Mucosa of descending colon (tissue), 3 donors: ENCODE measurements at regions not wholly inside any gene's neighbourhood (a gene's known extent, or its start where the extent isn't known, plus 50 kb on each side); places are given as distances from the start of the nearest gene placed in this dataset.

Experiments used
- ATAC-seq: fragments of 200-7000 bp; cut with Tn5 transposase; one replicate; pipeline ENCODE4 v1.9.1; 2020; ENCODE audit warnings: mild to moderate bottlenecking, moderate library complexity
- DNase-seq, 3 donors: peaks; one replicate each; pipeline ENCODE4 v3.0.0-alpha.2; 2020
- H3K36me3 ChIP-seq: fragments of 200-600 bp; one replicate; pipeline ENCODE4 v1.8.0; 2021; ENCODE audit warnings: low read depth, mild to moderate bottlenecking
- H3K4me1 ChIP-seq: fragments of 200-600 bp; one replicate; pipeline ENCODE4 v1.8.0; 2021; ENCODE audit warnings: low read depth, mild to moderate bottlenecking
- H3K4me3 ChIP-seq: fragments of 200-600 bp; one replicate; pipeline ENCODE4 v1.8.0; 2021; ENCODE audit warnings: mild to moderate bottlenecking
- H3K9me3 ChIP-seq: fragments of 200-600 bp; one replicate; pipeline ENCODE4 v1.8.0; 2021; ENCODE audit warnings: mild to moderate bottlenecking
- CTCF ChIP-seq: fragments of 200-600 bp; IDR thresholded peaks from one replicate; pipeline ENCODE4 v1.8.0; 2022; ENCODE audit warnings: antibody characterized with exemption, mild to moderate bottlenecking
- intact Hi-C, 2 donors: fragments of 100-400 bp; cut with DNase I in 1 of 2; cut with micrococcal nuclease in 1 of 2; formaldehyde crosslinking; loops; one replicate each; pipeline versions ENCODE4 v1.11.0 to v1.11.1; 2022; cut with DNase I, micrococcal nuclease
- donor health status: DM: no; HTN: no; CAD: no; lungs with moderate emphysema.
- donor health status: DM: no; HTN: no; CAD: no.
- donor health status: DM: no; HTN: yes; CAD: no.

DNA sequence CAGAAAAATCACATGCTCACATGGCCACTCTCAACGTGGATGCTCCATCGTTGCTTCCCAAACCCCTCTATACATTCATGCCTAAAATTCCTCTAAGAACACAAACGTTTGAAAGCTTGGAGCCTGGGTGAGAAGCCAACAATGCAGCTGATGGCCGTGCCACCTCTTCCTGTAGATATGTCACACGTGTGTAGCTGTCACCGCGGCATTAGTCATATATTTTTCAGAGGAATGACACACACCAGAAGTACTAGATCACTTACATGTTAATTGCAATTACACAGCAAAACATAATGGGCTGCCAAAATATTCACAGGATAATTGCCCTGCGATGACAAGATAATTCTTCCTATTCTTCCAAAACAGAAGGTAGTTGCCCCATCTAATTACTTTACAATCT lies 112.7 kb upstream of the BACE2 start:
- ATAC-seq (no peak), DNase-seq (no peak)
- H3K4me3 ChIP-seq = no peak overlapping the region
- H3K36me3 ChIP-seq = no peaks in the 10 kb centered on the region
- intact Hi-C loops = no loop called here
- H3K9me3 ChIP-seq = no peaks in the 10 kb centered on the region
- no peaks in the 10 kb centered on the region for H3K4me1 ChIP-seq
- no peak for TF ChIP-seq CTCF

DNA sequence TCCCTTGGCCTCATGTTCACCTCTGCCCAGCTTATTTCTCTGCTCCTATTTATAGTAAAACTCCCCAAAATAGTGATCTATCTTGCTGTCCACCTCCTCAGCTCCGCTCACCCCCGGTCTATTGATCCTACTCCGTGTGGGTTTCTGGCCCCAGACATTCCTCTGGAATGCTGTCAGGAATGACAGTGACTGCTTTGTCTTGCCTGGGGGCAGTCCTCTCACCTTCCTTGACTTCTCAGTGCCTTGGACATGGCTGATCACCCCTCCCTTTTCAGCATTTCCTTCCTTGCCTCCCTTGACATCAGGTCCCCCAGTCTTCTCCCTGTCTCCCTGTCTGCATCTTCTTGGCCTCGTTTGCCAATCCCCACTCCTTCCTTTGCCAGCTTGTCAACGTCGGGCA lies 108.1 kb upstream of the BACE2 start:
- Histone ChIP-seq H3K4me3 (no peak overlapping the region), H3K9me3 (no peaks in the 10 kb centered on the region), H3K4me1 (no peaks in the 10 kb centered on the region), H3K36me3 (no peaks in the 10 kb centered on the region)
- TF ChIP-seq CTCF = no peak
- DNase-seq (no peak), ATAC-seq (no peak)
- intact Hi-C loops = no loop called here

GRCh38 chr21:41061701-41062100 lies 106.3 kb upstream of the BACE2 start:
- no peak overlapping the region for H3K4me3 ChIP-seq
- intact Hi-C loops = no loop called here
- TF ChIP-seq CTCF = no peak
- ATAC-seq = no peak
- DNase-seq = no peak
- no peaks in the 10 kb centered on the region for H3K36me3 ChIP-seq
- no peaks in the 10 kb centered on the region for H3K4me1 ChIP-seq
- H3K9me3 ChIP-seq = no peaks in the 10 kb centered on the region

- Histone ChIP-seq H3K4me3 (no peak overlapping the region), H3K4me1 (peaks cover 4% of the 10 kb centered on the region), H3K36me3 (no peaks in the 10 kb centered on the region), H3K9me3 (no peaks in the 10 kb centered on the region)
- ATAC-seq = no peak
- DNase-seq = no peak
- TF ChIP-seq CTCF = no peak
- intact Hi-C loops = no loop called here
These were observed 103.6 kb upstream of the BACE2 start for GRCh38 chr21:41064334-41064791.

DNA sequence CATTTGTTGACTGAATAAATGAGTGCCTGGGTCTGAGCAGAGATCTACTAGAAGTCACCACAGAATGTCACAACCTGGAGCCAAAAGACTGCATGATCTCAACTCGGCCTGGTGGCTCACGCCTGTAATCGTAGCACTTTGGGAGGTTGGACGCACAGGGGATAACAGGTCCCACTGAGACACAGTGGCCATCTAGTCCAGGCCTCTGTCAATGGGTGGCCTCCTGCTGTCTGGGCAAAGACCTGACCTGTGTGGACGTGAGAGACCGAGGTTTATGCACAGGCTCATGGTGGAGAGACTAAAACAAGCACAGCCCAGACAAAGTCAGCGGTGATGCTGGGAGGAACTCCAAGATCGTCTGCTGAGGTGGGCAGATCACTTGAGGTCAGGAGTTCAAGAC lies 103.0 kb upstream of the BACE2 start:
- intact Hi-C loops = loop anchor here in 1 of 2 donors (5.0 kb wide), 1 partner anchor 598 kb away; no protein-coding TSS in a partner anchor
- DNase-seq (no peak), ATAC-seq (no peak)
- no peak for TF ChIP-seq CTCF
- Histone ChIP-seq H3K36me3 (no peaks in the 10 kb centered on the region), H3K4me3 (no peak overlapping the region), H3K9me3 (no peaks in the 10 kb centered on the region), H3K4me1 (peaks cover 4% of the 10 kb centered on the region)

- ATAC-seq (no peak), DNase-seq (no peak)
- no peaks in the 10 kb centered on the region for H3K36me3 ChIP-seq
- H3K4me1 ChIP-seq = peaks cover 4% of the 10 kb centered on the region
- no peak for TF ChIP-seq CTCF
- intact Hi-C loops = loop anchor here in 1 of 2 donors (5.0 kb wide), 1 partner anchor 598 kb away; no protein-coding TSS in a partner anchor
- no peak overlapping the region for H3K4me3 ChIP-seq
- no peaks in the 10 kb centered on the region for H3K9me3 ChIP-seq
These were observed 102.4 kb upstream of the BACE2 start for GRCh38 chr21:41065539-41065938.
